H9 (cell line): ENCODE measurements at regions not wholly inside any gene's neighbourhood (a gene's known extent, or its start where the extent isn't known, plus 50 kb on each side); places are given as distances from the start of the nearest gene placed in this dataset.

Experiments
- DNase-seq: peaks from one replicate; pipeline ENCODE4 v3.0.0-alpha.2; 2017
- H2AFZ ChIP-seq: one replicate; pipeline ENCODE4 v1.6.1; 2013; ENCODE audit warnings: mild to moderate bottlenecking, low read length, control low read depth, moderate library complexity
- H2AK5ac ChIP-seq: 2 replicates; pipeline ENCODE4 v1.6.1; 2013; ENCODE audit warnings: low read length, control low read depth, mixed read lengths; ENCODE audit not compliant: insufficient read length
- H2BK120ac ChIP-seq: one replicate; pipeline ENCODE4 v1.6.1; 2013; ENCODE audit warnings: low read depth, mild to moderate bottlenecking, low read length, control low read depth, inconsistent platforms; ENCODE audit not compliant: poor library complexity, severe bottlenecking
- H2BK12ac ChIP-seq: 2 replicates; pipeline ENCODE4 v1.6.1; 2013; ENCODE audit warnings: low read length, control low read depth, mixed read lengths, low read depth; ENCODE audit not compliant: insufficient read length
- H2BK15ac ChIP-seq: 2 replicates; pipeline ENCODE4 v1.6.1; 2013; ENCODE audit warnings: low read depth, low read length, control low read depth
- H2BK20ac ChIP-seq: one replicate; pipeline ENCODE4 v1.6.1; 2013; ENCODE audit warnings: low read depth, mild to moderate bottlenecking, low read length, control low read depth, inconsistent platforms; ENCODE audit not compliant: poor library complexity, severe bottlenecking
- H2BK5ac ChIP-seq: 2 replicates; pipeline ENCODE4 v1.6.1; 2013; ENCODE audit warnings: low read length, control low read depth, mixed read lengths; ENCODE audit not compliant: insufficient read length
- H3K14ac ChIP-seq: 2 replicates; pipeline ENCODE4 v1.6.1; 2013; ENCODE audit warnings: low read length, control low read depth; ENCODE audit not compliant: insufficient read depth
- H3K18ac ChIP-seq: 2 replicates; pipeline ENCODE4 v1.6.1; 2013; ENCODE audit warnings: low read depth, mild to moderate bottlenecking, mixed read lengths, low read length, control low read depth; ENCODE audit not compliant: insufficient read length
- H3K23ac ChIP-seq: 2 replicates; pipeline ENCODE4 v1.6.1; 2013; ENCODE audit warnings: low read length, control low read depth, mixed read lengths, low read depth; ENCODE audit not compliant: insufficient read length
- H3K23me2 ChIP-seq: 2 replicates; pipeline ENCODE4 v1.6.1; 2013; ENCODE audit warnings: low read depth, mild to moderate bottlenecking, mixed read lengths, low read length, control low read depth; ENCODE audit not compliant: insufficient read length, poor library complexity, severe bottlenecking
- H3K27ac ChIP-seq: 2 replicates; pipeline ENCODE4 v1.5.1; 2013; ENCODE audit warnings: low read length, control low read depth, mixed read lengths, low read depth; ENCODE audit not compliant: insufficient read length
- H3K27me3 ChIP-seq: 2 replicates; pipeline ENCODE4 v1.6.1; 2013; ENCODE audit warnings: low read length, control low read depth, inconsistent platforms; ENCODE audit not compliant: insufficient read depth
- H3K4ac ChIP-seq: 2 replicates; pipeline ENCODE4 v1.6.1; 2013; ENCODE audit warnings: low read depth, mild to moderate bottlenecking, control low read depth, inconsistent platforms, low read length, moderate library complexity
- H3K4me1 ChIP-seq: 2 replicates; pipeline ENCODE4 v1.6.1; 2013; ENCODE audit warnings: low read length, control low read depth, inconsistent platforms; ENCODE audit not compliant: insufficient read depth
- H3K4me2 ChIP-seq: 2 replicates; pipeline ENCODE4 v1.6.1; 2013; ENCODE audit warnings: low read length, control low read depth, mixed read lengths; ENCODE audit not compliant: insufficient read length, insufficient read depth
- H3K56ac ChIP-seq: 2 replicates; pipeline ENCODE4 v1.6.1; 2013; ENCODE audit warnings: low read depth, mild to moderate bottlenecking, mixed read lengths, low read length, control low read depth; ENCODE audit not compliant: insufficient read length
- H3K79me1 ChIP-seq: 2 replicates; pipeline ENCODE4 v1.6.1; 2013; ENCODE audit warnings: low read depth, mild to moderate bottlenecking, moderate library complexity, low read length, control low read depth, inconsistent platforms; ENCODE audit not compliant: insufficient read depth, poor library complexity, severe bottlenecking
- H3K79me2 ChIP-seq: 2 replicates; pipeline ENCODE4 v1.6.1; 2013; ENCODE audit warnings: low read length, control low read depth, inconsistent platforms; ENCODE audit not compliant: insufficient read depth
- H3K9ac ChIP-seq: 2 replicates; pipeline ENCODE4 v1.6.1; 2013; ENCODE audit warnings: low read length, control low read depth, mixed read lengths; ENCODE audit not compliant: insufficient read length; ENCODE audit errors: extremely low read depth
- H3K9me3 ChIP-seq: one replicate; pipeline ENCODE4 v1.6.1; 2013; ENCODE audit warnings: low read depth, low read length, inconsistent platforms; ENCODE audit not compliant: control insufficient read depth
- H3T11ph ChIP-seq: one replicate; pipeline ENCODE4 v1.6.1; 2013; ENCODE audit warnings: mild to moderate bottlenecking, low read length, control low read depth, inconsistent platforms
- H4K20me1 ChIP-seq: one replicate; pipeline ENCODE4 v1.6.1; 2013; ENCODE audit not compliant: control insufficient read depth, insufficient read length, insufficient read depth
- H4K5ac ChIP-seq: 2 replicates; pipeline ENCODE4 v1.6.1; 2013; ENCODE audit warnings: low read depth, mild to moderate bottlenecking, mixed read lengths, low read length, control low read depth; ENCODE audit not compliant: insufficient read length
- H4K8ac ChIP-seq: replicated peaks from 2 replicates; pipeline ENCODE4 v1.6.1; 2013; ENCODE audit warnings: low read length, control low read depth, mixed read lengths, low read depth; ENCODE audit not compliant: insufficient read length
- H4K91ac ChIP-seq: 2 replicates; pipeline ENCODE4 v1.6.1; 2013; ENCODE audit warnings: low read depth, mild to moderate bottlenecking, moderate library complexity, mixed read lengths, low read length, control low read depth; ENCODE audit not compliant: insufficient read length
- H3K27ac Mint-ChIP-seq, 3 experiments: 2 replicates in 2 of 3; 3 replicates in 1 of 3; pipeline ENCODE4 v1.8.0; 2020 to 2021; ENCODE audit warnings: mixed read lengths in 3 of 3, mild to moderate bottlenecking in 1 of 3, moderate library complexity in 1 of 3
- H3K27me3 Mint-ChIP-seq: 2 replicates; pipeline ENCODE4 v1.8.0; 2021; ENCODE audit warnings: low read depth, mild to moderate bottlenecking, moderate library complexity, mixed read lengths
- H3K36me3 Mint-ChIP-seq, 3 experiments: 2 replicates in 2 of 3; 3 replicates in 1 of 3; pipeline ENCODE4 v1.8.0; 2020 to 2021; ENCODE audit warnings: low read depth in 3 of 3, mixed read lengths in 3 of 3; ENCODE audit not compliant: insufficient read depth in 1 of 3
- H3K4me1 Mint-ChIP-seq, 2 experiments: 2 replicates each; pipeline ENCODE4 v1.8.0; 2020; ENCODE audit warnings: mixed read lengths in 2 of 2
- H3K4me3 Mint-ChIP-seq, 2 experiments: 2 replicates in 1 of 2; 3 replicates in 1 of 2; pipeline ENCODE4 v1.8.0; 2020 to 2021; ENCODE audit warnings: mild to moderate bottlenecking in 2 of 2, mixed read lengths in 2 of 2, moderate library complexity in 1 of 2
- H3K9me3 Mint-ChIP-seq, 2 experiments: 2 replicates in 1 of 2; 3 replicates in 1 of 2; pipeline ENCODE4 v1.8.0; 2020; ENCODE audit warnings: mild to moderate bottlenecking in 2 of 2, mixed read lengths in 2 of 2, moderate library complexity in 1 of 2
- WGBS: extraction: QIAGEN DNeasy Blood & Tissue Kit; methylation state at CpG from one replicate; pipeline ENCODE4 v1.1.7; 2013; ENCODE audit warnings: missing lambda C conversion rate, low lambda C conversion rate, mixed read lengths; ENCODE audit not compliant: insufficient read length; ENCODE audit errors: extremely low coverage; 5-methylcytosine and 5-hydroxymethylcytosine counted together
- TF ChIP-seq, protein P1 (sequence below): fragments of 200-600 bp; sonication (generic); conservative IDR thresholded peaks from 3 replicates; pipeline ENCODE4 v1.8.0; 2021; ENCODE audit warnings: antibody characterized with exemption, mild to moderate bottlenecking

DNA sequence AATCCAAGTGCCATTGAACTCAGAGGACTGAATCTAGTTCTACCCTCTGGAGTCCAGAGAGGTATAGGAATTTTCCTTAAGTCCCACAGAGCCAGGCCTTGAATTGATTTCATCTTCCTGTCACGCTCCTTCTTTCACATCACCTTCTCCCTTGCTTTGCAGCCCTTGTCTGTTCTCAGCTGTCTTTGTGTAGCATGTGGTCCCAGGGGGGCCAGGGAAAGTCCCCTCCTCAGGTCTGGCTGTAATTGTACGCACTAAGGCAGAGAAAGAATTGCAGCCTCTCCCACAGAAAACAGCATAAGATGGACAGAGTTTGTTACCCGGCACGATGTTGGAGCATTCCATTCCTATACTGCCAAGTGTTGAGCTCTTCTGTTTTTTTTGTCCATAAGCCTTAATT, 153.6 kb downstream of the FAM78B start:
- no peaks in the 10 kb centered on the region for H3K9me3 Mint-ChIP-seq
- Histone ChIP-seq H3K27me3 (no peaks in the 10 kb centered on the region; the same call in 1 of the 2 replicates), H2AK5ac (no peak overlapping the region), H3K14ac (no peak overlapping the region), H4K8ac (no peak overlapping the region), H4K5ac (no peak overlapping the region), H2BK20ac (no peak overlapping the region), H3K4ac (no peak overlapping the region), H3K4me1 (no peaks in the 10 kb centered on the region), H2BK120ac (no peak overlapping the region), H3K9ac (no peak overlapping the region), H3K4me2 (no peak overlapping the region), H4K20me1 (no peaks in the 10 kb centered on the region), H3K27ac (no peak overlapping the region), H3K79me2 (no peaks in the 10 kb centered on the region), H3K79me1 (no peaks in the 10 kb centered on the region), H3K23ac (no peak overlapping the region), H3T11ph (no peak overlapping the region), H4K91ac (no peak overlapping the region), H3K9me3 (no peaks in the 10 kb centered on the region), H2AFZ (no peak overlapping the region), H2BK15ac (no peak overlapping the region), H3K56ac (no peak overlapping the region), H2BK12ac (no peak overlapping the region), H3K18ac (no peak overlapping the region), H3K23me2 (no peaks in the 10 kb centered on the region), H2BK5ac (no peak overlapping the region)
- H3K27ac Mint-ChIP-seq = no peak overlapping the region
- no CpG with 5 or more reads among the region's 4 CpGs for WGBS
- no peak overlapping the region for H3K4me3 Mint-ChIP-seq
- H3K27me3 Mint-ChIP-seq = peaks cover 11% of the 10 kb centered on the region
- TF ChIP-seq, protein P1, sequence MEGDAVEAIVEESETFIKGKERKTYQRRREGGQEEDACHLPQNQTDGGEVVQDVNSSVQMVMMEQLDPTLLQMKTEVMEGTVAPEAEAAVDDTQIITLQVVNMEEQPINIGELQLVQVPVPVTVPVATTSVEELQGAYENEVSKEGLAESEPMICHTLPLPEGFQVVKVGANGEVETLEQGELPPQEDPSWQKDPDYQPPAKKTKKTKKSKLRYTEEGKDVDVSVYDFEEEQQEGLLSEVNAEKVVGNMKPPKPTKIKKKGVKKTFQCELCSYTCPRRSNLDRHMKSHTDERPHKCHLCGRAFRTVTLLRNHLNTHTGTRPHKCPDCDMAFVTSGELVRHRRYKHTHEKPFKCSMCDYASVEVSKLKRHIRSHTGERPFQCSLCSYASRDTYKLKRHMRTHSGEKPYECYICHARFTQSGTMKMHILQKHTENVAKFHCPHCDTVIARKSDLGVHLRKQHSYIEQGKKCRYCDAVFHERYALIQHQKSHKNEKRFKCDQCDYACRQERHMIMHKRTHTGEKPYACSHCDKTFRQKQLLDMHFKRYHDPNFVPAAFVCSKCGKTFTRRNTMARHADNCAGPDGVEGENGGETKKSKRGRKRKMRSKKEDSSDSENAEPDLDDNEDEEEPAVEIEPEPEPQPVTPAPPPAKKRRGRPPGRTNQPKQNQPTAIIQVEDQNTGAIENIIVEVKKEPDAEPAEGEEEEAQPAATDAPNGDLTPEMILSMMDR = no peak
- no peaks in the 10 kb centered on the region for H3K4me1 Mint-ChIP-seq
- DNase-seq = no peak
- no peaks in the 10 kb centered on the region for H3K36me3 Mint-ChIP-seq
